ENCODE measurements at regions not wholly inside any gene's neighbourhood (a gene's known extent, or its start where the extent isn't known, plus 50 kb on each side); places are given as distances from the start of the nearest gene placed in this dataset.

- no peak for TF ChIP-seq ATF2 (IDR thresholded peaks at IDR 0.05; ENCODE audit: low read length)
- TF ChIP-seq SP2 (IDR thresholded peaks at IDR 0.05; ENCODE audit: low read length), result no peak
- no peak for TF ChIP-seq HDAC2 (IDR thresholded peaks at IDR 0.05; ENCODE audit: borderline replicate concordance in 1 of 2, low read depth in 2 of 2, low read length in 2 of 2)
- TF ChIP-seq KDM4A (IDR thresholded peaks at IDR 0.05; ENCODE audit: low read depth, low read length, severe bottlenecking), result no peak
Observed at GRCh38 chr5:155088811-155089210, 75.3 kb downstream of the KIF4B start (continued).

Measured in H1 (cell line).